ENCODE measurements at regions not wholly inside any gene's neighbourhood (a gene's known extent, or its start where the extent isn't known, plus 50 kb on each side); places are given as distances from the start of the nearest gene placed in this dataset.

DNA sequence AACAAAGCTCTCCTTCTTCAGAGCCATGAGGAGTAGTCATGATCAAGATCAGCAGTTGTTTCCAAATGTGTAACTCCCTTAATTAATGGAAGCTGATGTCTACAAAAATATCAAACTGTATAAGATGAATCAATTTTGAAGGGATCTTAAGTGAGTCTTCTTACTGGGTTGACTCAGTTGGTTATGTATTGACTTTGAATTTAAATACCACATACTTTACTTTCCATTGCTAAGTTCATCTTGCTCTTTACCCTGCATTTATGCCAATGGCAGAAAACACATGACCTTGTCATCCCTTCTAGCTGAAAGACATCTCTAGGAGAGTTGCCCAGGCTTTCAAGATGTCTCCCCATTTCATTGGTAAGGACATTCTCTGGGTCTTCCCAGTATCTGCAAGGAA, 123.2 kb upstream of the STMND1 start:
- DNase-seq (ENCODE audit: insufficient read length, low spot score) (no peak), FAIRE-seq (no peak)

DNA sequence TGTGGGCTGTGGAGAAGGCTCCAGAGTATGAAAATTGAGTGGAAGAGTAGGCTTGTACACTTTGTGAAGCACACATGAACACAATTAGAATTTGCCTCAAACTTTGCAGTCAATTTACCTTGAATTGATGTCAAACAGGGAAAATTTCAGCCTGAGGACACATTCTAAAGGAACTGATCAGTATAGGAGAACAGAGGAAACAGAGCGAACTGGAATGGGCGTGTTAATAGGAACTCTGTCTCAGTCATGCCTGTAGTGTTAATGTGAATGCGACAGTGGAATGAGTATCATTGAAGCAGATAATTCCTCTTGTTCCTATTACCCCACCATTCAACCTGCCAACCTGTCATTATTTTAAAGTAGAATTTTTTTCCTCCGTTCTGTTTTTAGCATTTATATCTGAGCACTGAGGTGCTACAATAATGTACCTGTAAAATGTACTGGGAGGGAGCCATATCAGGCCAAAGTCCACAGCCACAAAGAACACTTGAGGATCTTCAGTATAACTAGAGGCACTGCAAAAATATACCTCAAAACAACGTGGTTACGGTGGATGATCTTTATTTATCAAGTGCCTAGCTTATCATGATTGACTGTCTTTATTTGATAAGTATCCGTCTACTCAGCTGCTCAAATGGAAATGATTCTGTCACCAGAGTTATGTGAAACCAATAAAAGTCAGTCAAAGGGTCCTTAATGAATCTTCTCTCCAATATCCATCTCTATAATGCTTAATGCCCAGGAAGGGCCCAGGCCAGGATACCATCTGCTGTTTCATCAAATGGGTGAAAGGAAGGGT, 125.3 kb upstream of the STMND1 start:
- DNase-seq (ENCODE audit: insufficient read length, low spot score) (no peak), FAIRE-seq (peak; percentile 23)

DNA sequence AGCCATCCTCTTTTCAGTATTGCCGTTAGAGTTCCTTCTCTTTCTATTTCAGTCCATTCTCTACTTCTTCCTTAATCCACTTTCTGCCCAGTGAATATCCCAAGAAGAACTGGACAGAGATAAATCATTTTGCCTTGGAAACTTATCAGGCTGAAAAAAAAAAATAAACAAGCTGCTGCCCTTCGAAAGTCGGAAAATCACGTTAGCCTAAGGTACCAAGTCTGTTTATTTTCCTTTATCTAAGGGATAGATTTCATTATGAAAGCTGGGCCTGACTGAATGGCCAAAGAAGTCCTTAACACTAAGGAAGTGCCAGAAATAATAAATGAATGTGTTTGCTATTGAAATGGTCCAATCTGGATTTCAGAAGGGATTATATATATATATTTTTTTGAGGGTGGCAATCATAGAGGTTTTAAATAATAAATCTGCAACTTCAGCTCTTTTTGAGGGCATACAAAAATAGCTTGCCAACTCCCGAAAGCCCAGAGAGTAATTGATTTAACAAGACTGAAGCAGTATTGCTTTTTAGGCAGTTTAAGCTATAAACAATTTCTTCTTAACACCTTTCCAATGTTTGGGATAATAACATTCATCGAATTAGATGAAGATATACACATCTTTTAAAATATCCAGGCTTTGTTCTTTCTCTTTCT, 127.0 kb upstream of the STMND1 start:
- FAIRE-seq, result no peak
- no peak for DNase-seq (ENCODE audit: insufficient read length, low spot score)

DNA sequence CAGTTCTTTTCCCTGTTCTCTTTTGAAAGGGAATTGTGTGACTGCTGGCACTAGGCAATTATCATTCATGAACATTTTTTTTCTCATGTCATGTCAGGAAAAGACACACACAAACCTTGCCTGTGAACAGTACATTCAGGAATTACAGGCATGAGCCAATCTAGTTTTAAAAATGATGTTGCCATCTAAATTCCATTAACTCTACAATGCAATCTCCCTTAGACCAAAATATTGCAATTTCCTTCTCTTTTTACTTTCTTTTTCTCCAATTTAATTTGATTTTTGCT, 127.5 kb upstream of the STMND1 start:
- no peak for DNase-seq (ENCODE audit: insufficient read length, low spot score)
- FAIRE-seq, result no peak

DNA sequence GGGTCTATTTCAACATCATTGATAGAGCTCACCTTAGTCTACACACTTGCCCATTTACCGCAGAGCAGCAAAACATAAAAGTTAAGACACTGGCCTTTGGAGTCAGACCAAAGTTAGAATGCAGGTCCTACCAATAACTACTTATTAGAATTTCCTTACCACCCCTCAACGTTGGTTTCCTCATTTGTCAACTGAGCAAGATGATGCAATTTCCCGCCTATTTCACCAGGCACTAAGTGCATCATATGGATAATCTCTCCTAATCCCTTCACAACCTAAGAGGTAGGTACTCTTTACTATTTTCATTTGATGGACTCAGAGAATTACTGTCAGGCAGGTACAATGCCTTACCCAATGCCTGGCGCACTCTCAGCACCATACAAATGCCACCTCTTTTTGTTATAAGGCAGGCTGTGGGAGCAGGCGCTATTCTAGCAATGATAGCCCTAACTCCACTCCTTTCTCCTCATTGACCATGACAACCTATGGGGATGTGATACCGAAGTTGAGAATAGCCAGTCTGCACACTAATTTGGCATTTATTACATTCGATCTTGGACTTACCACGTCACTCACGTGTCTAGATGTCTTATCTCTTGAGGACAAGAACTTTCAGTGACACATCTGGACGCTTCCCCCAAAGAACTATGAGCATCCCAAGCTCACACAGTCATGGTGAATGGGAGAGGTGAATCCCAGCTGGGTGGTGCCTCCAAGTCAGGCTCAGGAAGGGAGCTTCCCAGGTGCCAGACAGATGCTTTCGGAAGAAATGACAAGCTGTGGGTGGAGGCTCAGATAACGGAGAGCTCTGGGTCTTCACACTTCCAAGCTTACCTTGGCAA, 128.1 kb upstream of the STMND1 start:
- DNase-seq (ENCODE audit: insufficient read length, low spot score), result no peak
- no peak for FAIRE-seq

DNA sequence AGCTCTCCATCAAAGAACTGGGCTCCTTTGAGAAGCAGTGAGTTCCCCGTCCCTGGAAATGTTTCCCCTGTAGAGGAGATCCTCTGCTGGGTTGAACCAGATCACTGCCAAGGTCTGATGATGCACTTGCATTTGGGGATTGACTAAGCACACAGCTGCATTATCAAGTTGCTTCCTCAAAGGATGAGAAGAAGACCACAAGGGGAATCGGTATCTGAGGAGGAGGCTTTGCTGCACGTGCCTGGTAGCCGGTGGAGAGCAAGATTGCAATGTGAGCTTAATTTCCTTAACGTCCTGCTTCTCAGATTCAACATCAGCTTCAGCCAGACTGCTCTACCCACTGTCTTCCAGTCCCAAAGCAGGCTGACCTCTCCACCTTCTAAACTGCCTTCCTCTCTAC, 128.8 kb upstream of the STMND1 start:
- FAIRE-seq (no peak), DNase-seq (ENCODE audit: insufficient read length, low spot score) (no peak)

GRCh38 chr6:16972535-16972934, 129.3 kb upstream of the STMND1 start:
- FAIRE-seq (no peak), DNase-seq (ENCODE audit: insufficient read length, low spot score) (no peak)

GRCh38 chr6:16969699-16970655, 131.9 kb upstream of the STMND1 start:
- FAIRE-seq (no peak), DNase-seq (ENCODE audit: insufficient read length, low spot score) (no peak)

GRCh38 chr6:16968101-16968500, 133.7 kb upstream of the STMND1 start:
- no peak for FAIRE-seq

GRCh38 chr6:16967470-16967817, 134.4 kb upstream of the STMND1 start:
- no peak for DNase-seq (ENCODE audit: insufficient read length, low spot score)

More at GRCh38 chr6:16968101-16968500, 133.7 kb upstream of the STMND1 start:
- no peak for DNase-seq (ENCODE audit: insufficient read length, low spot score)

GRCh38 chr6:16966791-16967469, 134.9 kb upstream of the STMND1 start:
- no peak for DNase-seq (ENCODE audit: insufficient read length, low spot score)
- FAIRE-seq, result no peak

More at GRCh38 chr6:16967470-16967817, 134.4 kb upstream of the STMND1 start:
- no peak for FAIRE-seq

- FAIRE-seq (no peak), DNase-seq (ENCODE audit: insufficient read length, low spot score) (no peak)
Observed at GRCh38 chr6:16965689-16966088, 136.2 kb upstream of the STMND1 start.

DNA sequence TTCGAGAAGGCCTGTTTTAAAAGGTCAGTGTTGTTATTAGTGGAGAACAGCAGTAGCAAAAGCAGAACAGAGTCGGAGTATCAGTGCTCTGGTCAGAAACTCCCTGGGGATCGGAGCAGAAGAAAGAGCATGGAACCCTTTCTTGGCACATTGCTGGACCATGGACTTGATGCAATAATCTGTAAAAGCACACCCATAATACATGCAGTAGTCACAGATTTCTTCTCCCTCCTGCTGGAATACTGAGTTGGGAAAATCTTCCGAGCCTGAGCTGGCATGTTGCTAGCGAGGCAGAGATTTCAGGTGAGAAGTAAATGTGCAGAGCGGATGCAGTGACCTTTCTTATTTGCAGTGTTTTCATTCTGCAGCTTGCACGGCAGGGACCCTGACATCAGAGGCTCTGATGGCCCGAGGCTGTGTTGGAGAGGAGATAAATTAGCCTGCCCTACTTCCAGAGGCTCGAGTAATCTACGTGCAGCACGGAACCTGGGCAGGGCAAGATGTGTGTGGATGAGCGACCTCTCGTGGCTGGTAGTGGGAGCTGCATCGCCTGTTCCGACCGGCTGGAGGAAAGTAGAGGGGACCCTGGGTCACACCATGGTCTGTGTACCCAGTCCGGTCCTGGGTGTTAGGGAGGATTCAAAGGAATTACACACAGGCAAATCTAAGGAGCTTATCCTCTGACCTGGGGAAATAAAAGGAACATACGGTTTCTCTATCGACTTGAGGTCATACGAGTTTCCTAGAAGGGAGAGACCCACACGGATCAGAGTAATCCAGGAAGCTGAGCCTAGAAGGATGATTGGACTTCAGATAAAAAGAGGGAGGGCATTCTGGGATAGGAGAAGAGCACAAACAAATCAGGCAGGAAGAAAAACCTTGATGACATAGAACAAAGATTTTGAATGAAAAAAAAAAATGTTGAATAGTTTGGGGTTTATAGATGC, 137.0 kb upstream of the STMND1 start:
- FAIRE-seq, result peak; percentile 89
- DNase-seq (ENCODE audit: insufficient read length, low spot score), result peak; percentile 80

DNA sequence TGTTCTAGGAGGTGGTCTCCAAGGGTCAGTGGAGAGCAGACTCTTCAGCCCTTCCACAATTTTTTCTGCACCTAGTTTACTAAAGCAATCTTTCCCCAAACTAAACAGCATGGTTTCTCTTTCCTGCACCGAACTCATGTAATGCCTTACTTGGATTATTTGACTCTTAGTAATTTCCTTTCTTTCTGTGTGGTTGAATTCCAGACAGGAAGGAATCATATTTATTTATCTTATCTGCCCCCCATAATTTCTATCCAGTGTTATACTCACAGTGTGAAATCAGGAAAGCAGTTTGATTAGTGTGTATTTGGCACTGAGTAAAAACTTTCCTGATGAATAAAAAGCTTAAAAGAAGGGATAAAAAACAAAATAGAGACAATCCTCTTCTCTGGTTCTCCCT, 140.3 kb upstream of the STMND1 start:
- DNase-seq (ENCODE audit: insufficient read length, low spot score) (no peak), FAIRE-seq (no peak)

- no peak for DNase-seq (ENCODE audit: insufficient read length, low spot score)
- FAIRE-seq, result no peak
Observed at GRCh38 chr6:16959789-16960188, 142.1 kb upstream of the STMND1 start.

GRCh38 chr6:16956361-16956760, 145.5 kb upstream of the STMND1 start:
- peak; percentile 38 for FAIRE-seq
- no peak for DNase-seq (ENCODE audit: insufficient read length, low spot score)

- FAIRE-seq, result no peak
- DNase-seq (ENCODE audit: insufficient read length, low spot score), result no peak
Observed at GRCh38 chr6:16955899-16956298, 146.0 kb upstream of the STMND1 start.

- FAIRE-seq (no peak), DNase-seq (ENCODE audit: insufficient read length, low spot score) (no peak)
Observed at GRCh38 chr6:16953905-16954304, 147.9 kb upstream of the STMND1 start.

DNA sequence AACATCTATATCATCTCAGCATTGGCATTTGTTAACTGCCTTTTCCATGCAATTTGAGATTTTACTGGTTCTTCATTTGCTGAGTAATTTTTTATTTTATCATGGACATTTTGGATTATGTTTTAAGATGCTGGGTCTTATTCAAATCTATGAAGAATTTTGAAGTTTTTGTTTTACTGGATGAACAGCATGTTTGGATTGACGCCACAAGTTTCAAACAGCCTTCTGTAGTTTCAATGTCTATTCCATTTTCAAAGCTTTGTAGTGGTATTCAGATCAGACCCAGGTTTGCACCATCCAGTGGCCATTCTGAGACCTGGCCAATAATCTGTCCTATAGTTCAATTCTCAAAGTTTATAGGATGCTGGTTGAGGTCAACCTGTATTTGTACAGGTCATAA, 148.4 kb upstream of the STMND1 start:
- DNase-seq (ENCODE audit: insufficient read length, low spot score) (no peak), FAIRE-seq (no peak)
